ENCODE measurements at regions not wholly inside any gene's neighbourhood (a gene's known extent, or its start where the extent isn't known, plus 50 kb on each side); places are given as distances from the start of the nearest gene placed in this dataset.

- ChIA-PET POLR2A (no interaction called here), CTCF (no interaction called here)
- TF ChIP-seq SIN3A (IDR thresholded peaks at IDR 0.05; ENCODE audit: borderline replicate concordance, insufficient read depth, low read depth, low read length), result no peak
- no peak for TF ChIP-seq REST (IDR thresholded peaks at IDR 0.05; ENCODE audit: insufficient read depth in 1 of 2, low read depth in 2 of 2, low read length in 1 of 2)
- Histone ChIP-seq H3K9me3 (ENCODE audit: control insufficient read depth, insufficient read depth, low read depth, low read length) (no peaks in the 10 kb centered on the region), H3K27me3 (ENCODE audit: control insufficient read depth, insufficient read depth, low read length) (no peaks in the 10 kb centered on the region), H3K4me1 (ENCODE audit: control insufficient read depth, insufficient read depth, low read length) (no peaks in the 10 kb centered on the region), H3K27ac (ENCODE audit: low read length) (no peak overlapping the region), H3K4me3 (ENCODE audit: low read depth in 2 of 2, low read length in 2 of 2) (no peak overlapping the region), H3K36me3 (ENCODE audit: control insufficient read depth, insufficient read depth, low read length) (no peaks in the 10 kb centered on the region)
- ATAC-seq (no peak), DNase-seq (ENCODE audit: low read depth, low spot score) (no peak)
- intact Hi-C loops (cut with micrococcal nuclease; ENCODE audit: unreplicated experiment) (no loop called here), in situ Hi-C loops (cut with HindIII; ENCODE audit: low pct_unique_long_range_greater_than_20kb, low sequenced_read_pairs) (no loop called here)
- BruUV-seq (replicated peaks), result no TSS peak
Measured at GRCh38 chr6:82017288-82017687, 230.3 kb downstream of the IBTK start.

DNA sequence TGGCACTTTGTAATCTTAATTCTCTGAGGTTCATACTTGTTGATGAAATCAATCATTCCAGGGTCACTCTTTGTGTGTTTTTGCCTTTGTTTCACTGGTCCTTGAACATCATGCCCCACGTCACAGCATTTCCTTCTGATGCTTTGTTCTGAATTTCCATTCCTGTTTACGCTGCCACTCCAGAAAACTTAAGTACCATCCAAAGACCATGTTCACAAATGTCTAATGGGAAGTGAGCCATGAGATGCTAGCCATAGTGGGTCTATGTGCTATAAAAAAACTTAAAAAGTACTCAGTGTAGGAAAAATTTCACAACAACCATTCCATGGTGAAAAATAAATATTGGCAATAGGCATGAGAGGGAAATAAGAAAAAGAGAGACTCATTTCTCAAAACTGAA is 232.0 kb downstream of the IBTK start:
- no peak for DNase-seq (ENCODE audit: low read depth, low spot score)
- Histone ChIP-seq H3K36me3 (ENCODE audit: control insufficient read depth, insufficient read depth, low read length) (no peaks in the 10 kb centered on the region), H3K27me3 (ENCODE audit: control insufficient read depth, insufficient read depth, low read length) (no peaks in the 10 kb centered on the region), H3K27ac (ENCODE audit: low read length) (no peak overlapping the region), H3K9me3 (ENCODE audit: control insufficient read depth, insufficient read depth, low read depth, low read length) (no peaks in the 10 kb centered on the region), H3K4me1 (ENCODE audit: control insufficient read depth, insufficient read depth, low read length) (no peaks in the 10 kb centered on the region), H3K4me3 (ENCODE audit: low read depth in 2 of 2, low read length in 2 of 2) (no peak overlapping the region)
- no TSS peak for BruUV-seq (replicated peaks)
- ChIA-PET POLR2A (no interaction called here), CTCF (no interaction called here)
- in situ Hi-C loops (cut with HindIII; ENCODE audit: low pct_unique_long_range_greater_than_20kb, low sequenced_read_pairs), result no loop called here
- ATAC-seq, result no peak
- intact Hi-C loops (cut with micrococcal nuclease; ENCODE audit: unreplicated experiment), result no loop called here
- TF ChIP-seq POLR2AphosphoS5 (IDR thresholded peaks at IDR 0.05; ENCODE audit: low read depth, low read length) (no peak), REST (IDR thresholded peaks at IDR 0.05; ENCODE audit: insufficient read depth in 1 of 2, low read depth in 2 of 2, low read length in 1 of 2) (no peak), SIN3A (IDR thresholded peaks at IDR 0.05; ENCODE audit: borderline replicate concordance, insufficient read depth, low read depth, low read length) (no peak), TCF7L2 (IDR thresholded peaks at IDR 0.05; ENCODE audit: low read depth, low read length) (no peak)
- TF ChIP-seq, protein P1, sequence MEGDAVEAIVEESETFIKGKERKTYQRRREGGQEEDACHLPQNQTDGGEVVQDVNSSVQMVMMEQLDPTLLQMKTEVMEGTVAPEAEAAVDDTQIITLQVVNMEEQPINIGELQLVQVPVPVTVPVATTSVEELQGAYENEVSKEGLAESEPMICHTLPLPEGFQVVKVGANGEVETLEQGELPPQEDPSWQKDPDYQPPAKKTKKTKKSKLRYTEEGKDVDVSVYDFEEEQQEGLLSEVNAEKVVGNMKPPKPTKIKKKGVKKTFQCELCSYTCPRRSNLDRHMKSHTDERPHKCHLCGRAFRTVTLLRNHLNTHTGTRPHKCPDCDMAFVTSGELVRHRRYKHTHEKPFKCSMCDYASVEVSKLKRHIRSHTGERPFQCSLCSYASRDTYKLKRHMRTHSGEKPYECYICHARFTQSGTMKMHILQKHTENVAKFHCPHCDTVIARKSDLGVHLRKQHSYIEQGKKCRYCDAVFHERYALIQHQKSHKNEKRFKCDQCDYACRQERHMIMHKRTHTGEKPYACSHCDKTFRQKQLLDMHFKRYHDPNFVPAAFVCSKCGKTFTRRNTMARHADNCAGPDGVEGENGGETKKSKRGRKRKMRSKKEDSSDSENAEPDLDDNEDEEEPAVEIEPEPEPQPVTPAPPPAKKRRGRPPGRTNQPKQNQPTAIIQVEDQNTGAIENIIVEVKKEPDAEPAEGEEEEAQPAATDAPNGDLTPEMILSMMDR (IDR thresholded peaks at IDR 0.05), result no peak

Measured in Panc1 (cell line).